Colon (tissue), 2 donors: ENCODE measurements at regions not wholly inside any gene's neighbourhood (a gene's known extent, or its start where the extent isn't known, plus 50 kb on each side); places are given as distances from the start of the nearest gene placed in this dataset.

Experiments
- FAIRE-seq: peaks from 2 replicates; lab custom pipeline; 2012; peaks lifted over from hg19 to GRCh38; lab: Jason Lieb, UNC
- donor health status: control.
- donor health status: control.

DNA sequence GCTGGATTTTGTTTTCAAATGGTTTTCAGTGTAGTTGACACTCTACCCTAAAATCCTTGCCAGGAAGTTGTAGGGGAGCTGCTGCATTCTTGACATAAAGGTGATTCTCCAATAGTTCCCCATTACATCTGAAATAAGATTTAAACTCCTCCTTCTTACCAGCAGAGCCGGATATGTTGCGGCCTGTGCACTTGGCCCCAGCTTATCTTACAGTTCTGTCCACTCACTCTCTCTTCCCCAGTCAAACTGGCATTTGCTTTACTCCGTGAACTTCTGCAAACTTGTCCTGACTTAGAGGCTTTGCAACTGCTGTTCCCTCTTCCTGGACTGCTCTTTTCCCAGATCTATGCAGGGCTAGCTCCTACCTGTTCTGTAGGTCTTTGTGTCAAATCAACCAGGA lies 929.5 kb downstream of the VRK1 start:
- no peak for FAIRE-seq

DNA sequence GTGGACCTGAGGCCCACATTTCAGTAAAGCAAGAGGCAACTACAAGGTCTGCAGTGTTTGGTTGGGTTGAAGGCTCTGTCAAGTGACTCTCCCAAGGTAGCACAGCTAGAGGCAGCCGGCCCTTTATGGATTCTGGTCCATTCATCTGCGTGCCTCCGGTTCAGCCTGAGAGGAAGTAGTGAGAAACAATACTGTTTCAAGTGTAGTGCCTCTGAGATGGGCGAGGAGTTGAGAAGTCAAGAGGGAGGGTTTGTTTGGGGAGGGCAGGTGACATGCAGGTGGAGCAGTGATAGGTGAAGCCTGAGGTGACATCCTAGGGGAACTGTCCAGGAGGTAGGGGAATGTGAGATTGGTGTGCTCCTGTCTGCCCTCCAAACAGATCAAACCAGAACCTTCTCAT lies 933.5 kb downstream of the VRK1 start:
- FAIRE-seq = no peak

DNA sequence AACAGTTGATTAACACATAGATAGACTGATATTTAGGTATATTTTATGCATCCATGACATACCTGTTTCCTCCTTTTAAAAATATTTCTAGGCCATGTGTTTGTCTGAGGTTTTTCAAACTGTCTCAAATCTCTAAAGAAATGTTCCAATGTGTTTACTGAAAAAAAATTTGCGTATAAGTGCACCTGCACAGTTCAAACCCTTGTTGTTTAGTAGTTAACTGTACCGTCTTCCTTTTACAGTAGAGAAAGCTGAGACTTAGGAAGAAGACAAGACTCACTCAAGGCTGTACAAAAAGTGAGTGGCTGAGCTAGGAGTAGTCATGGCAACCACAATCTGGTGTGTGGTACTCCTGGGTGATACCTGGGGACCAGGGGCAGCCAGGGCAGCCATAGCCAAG lies 934.6 kb downstream of the VRK1 start:
- no peak for FAIRE-seq

DNA sequence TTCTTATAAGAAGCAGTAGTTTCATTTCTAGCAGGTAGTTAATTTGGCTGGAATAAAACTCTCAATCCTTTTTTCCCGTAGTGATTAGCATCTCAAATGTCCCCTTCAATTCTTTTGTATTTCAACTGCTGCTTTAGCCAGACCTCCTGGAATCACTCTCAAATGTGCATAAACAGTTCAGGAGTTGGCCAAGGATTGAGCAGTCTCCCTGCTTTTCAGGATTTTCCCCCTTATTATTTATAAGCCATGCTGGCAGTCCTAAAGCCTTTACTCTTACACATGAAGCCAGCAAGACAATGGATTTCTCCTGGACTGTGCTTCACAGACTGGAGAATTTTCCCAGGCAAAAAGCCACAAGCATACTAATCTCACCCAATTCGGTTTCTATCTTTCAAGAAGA lies 950.1 kb downstream of the VRK1 start:
- FAIRE-seq = no peak

DNA sequence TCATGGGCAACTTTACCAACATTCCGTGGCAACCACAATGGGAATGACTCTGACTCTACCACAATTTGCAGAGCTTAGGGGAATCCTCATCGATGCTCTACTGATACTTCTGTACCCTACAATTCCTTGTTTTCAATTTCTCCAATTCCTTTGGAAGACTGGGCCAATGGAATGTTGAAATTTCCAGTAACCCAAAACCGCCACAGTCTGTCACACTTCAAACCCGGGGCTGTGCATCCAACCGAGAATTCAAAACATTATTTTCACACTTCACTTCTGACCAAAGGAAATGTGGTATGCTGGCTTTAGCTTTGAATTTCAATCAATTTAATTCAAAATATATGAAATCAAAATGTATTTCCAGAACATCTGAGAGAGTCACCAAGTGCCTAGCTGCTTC lies 951.4 kb downstream of the VRK1 start:
- no peak for FAIRE-seq

DNA sequence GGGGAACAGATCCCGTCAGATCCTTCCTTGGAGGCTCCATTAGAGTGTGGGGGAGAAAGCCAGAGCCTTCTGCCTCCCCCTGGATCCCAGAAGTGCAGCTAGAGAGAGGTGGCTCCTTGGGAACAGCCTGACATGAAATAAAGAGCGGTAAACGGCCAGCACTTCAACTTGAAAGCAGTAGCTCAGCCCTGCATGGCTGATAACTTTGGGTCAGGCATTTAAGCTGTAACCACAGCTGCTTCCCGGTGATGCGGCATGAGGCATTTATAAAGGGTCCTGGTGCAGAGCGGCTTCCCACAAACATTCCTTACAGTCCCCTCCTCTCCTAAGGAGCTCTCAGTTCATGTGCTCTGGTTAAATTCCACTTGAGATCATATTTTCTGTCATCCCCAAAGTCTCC lies 960.3 kb downstream of the VRK1 start:
- no peak for FAIRE-seq

DNA sequence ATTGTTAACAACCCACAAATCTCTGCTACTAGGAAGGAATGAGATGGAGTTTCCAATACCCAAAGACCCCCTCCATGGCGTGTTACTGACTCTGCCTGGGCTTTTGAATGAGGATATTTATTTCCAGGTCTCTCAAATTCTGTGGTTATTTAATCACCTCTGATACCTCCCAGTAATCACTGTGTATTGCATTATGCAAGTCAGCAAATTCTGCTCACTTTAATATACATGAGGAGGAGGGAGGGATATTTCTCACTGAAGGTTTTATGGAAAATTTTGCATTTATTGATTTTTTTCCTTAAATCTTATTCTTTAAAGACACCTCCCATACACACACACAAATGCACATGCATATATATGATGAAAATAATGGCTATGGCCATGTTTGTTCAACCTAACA lies 962.9 kb downstream of the VRK1 start:
- FAIRE-seq = no peak

DNA sequence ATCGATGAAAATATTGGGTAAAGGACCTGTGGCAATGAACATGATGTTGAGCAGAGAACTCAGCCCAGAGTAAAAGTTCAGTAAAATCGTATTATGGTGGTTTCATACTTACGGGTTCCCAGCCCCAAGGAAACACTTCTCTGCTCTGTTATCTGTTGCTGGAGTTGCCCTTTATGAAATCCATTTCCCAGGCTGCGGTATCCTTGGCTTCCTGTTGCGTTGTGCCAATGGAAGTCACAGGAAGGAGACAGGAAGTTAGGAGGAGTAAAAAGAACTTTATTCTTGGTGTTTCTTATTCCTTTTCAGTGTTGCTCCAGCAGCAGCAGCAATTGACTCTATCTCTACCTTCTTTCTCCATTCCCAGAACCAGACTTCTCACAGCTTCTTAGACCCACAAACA lies 965.2 kb downstream of the VRK1 start:
- no peak for FAIRE-seq

DNA sequence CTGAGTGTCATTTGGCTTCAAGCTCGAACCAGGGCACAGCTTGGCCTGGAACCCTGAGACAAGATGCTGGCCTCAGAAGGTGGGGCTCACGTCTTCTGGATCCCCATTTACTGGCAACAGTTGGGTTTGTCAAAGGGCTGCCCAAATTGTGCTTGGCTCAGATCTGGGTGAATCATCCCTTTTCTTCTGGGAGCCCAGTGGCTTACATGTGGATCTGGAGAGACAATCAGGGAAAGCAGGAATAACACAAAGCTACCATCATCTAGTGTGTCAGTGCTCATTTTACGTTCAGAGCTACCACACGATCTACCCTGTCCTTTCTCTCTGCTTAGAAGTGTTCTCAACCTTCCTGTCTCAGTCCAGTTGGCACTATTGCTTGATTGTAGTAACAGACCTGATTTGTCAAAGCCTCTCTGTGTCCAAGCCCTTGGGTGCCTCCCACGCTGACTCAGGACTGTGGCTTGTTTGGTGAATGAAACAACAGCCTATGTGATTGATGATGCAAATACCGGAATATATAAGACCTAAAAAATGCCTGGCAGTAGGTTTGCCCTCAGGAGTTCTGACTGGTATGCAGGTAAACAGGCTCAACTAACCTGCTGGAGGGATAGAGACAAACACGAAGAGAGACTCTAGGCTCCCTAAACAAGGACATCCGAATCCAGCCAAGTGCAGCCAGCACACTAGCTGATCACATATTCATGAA lies 974.3 kb downstream of the VRK1 start:
- FAIRE-seq = no peak

DNA sequence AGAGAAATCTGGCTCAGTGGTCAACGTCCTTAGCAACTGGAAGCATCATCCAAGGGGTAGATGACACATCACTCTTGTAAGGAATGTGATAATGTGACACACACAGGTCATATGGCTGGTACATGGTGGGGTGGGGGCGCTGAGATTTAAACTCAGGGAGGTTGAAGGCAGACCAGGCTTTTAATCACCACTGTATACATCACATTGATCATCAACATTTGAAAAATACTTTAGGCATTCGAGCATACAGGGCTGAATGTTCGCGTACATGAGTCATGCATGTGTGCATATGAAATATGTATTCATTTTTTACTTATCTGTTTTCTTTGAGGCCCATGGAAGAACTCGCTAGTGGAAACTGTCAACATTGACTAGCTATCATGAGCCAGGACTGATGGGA lies 976.4 kb downstream of the VRK1 start:
- FAIRE-seq = no peak

DNA sequence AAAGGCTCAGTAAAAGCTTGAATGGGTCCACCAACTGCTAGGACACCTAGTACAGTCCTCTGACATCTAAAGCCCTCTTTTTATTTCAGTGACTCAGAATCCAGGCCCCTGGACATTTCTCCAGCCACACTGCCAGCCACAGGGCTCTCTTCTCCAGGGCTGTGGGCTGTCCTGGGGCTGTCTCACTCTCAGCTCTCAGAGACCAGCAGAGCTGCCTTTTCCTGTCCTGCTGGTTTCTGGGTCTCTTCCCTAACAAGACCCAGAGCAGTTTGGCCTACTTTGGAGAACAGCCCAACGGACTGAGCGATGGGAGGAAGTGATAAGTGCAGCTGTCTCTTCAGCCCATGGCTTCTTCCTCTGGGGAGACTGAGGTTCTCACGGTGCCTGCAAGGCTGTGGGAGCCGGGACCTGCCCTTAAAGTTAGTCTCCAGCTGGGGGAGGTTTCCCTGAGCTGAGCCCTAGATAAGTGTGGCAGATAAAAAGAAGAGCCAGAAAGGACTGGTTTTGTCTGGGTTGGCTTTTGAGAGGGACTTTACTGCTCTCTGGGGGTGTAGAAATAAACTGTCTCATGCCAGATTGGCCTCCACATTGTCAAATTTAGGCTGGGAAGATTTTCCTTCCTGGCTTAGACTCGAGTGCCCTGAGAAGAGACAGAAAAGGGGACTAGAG lies 979.8 kb downstream of the VRK1 start:
- no peak for FAIRE-seq

DNA sequence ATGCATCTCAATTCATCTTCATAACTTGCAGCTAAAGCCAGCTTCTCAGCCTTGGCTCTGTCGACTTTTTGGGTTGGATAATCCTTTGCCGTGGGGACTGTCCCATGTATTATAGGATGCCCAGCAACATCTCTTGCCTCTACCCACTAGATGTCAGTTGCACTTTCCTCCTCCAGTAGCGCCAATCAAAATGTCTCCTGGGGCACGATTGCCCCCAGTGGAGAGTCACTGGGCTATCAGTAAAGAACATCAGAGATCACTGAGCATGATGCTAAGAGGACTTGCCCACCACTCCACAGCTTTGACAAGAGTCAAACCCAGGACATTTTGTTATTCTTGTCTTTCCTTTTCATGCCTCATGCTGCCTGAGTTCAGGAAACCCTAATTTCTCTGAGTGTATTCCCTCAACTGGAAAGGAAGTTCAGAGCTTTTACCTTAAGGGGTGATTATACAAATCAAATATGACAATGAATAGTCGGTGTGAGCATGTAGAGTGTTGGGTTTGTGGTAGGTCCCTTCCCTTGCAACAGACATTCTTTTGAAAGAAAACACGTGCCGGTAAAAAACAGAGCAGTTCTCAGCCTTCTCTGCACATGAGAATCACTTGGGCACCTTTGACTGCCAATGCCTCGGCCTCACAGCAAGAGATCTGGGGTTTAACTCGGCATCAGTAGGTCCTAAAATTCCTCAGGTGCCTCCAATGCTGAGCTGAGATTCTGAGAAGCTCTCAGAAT lies 980.6 kb downstream of the VRK1 start:
- no peak for FAIRE-seq

DNA sequence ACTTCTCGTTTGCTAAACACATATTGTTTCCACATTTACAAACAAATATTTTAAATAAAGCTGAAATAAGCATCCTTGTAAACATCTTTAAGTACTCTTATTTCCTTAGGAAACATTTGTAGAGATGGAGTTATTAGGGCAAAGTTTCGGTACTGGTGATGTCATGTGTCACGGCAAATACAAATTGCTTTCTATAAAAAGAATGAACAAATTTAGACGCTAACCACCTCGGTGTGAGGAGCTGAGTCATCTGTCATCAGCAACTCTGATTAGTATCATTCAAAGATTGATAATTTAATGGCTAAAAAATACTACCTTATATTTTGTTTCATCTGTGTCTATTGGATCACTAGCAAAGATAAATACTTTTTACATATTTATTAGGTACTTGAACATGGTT lies 982.0 kb downstream of the VRK1 start:
- peak; percentile 38 for FAIRE-seq

DNA sequence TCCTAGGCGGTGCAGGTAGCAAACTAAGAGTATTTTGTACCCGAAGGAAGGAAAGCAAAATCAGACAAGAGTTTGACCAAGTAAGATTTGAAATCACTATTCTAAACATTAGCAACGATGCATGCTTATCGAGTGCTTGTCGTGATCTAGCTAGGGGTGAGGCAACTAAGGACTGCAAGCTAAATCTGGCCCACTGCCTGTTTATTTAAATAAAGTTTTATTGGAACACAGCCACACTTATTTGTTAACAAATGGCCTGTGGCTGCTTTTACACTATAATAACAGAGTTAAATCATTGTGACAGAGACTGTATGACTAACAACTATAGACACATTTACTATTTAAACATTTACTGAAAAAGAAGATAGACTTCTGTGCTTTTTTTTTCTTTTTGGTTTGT lies 983.6 kb downstream of the VRK1 start:
- no peak for FAIRE-seq

DNA sequence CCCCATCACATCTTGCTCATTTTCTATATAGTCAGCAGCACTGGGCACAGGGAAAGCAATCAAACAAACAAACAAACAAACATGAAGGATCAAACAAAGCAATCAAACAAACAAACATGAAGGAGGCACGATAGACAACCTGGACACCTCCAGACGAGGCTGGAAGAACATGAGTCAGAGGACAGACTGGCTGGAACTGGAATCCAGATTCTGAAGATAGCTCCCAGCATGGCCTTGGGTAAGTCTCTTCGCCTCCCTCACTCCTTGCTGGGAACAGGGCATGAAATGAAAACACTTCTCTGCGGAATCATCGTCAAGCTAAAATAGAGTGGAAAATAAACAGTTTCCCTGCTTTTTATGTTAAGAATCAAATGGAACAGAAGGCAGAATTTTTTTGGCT lies 984.8 kb downstream of the VRK1 start:
- no peak for FAIRE-seq

DNA sequence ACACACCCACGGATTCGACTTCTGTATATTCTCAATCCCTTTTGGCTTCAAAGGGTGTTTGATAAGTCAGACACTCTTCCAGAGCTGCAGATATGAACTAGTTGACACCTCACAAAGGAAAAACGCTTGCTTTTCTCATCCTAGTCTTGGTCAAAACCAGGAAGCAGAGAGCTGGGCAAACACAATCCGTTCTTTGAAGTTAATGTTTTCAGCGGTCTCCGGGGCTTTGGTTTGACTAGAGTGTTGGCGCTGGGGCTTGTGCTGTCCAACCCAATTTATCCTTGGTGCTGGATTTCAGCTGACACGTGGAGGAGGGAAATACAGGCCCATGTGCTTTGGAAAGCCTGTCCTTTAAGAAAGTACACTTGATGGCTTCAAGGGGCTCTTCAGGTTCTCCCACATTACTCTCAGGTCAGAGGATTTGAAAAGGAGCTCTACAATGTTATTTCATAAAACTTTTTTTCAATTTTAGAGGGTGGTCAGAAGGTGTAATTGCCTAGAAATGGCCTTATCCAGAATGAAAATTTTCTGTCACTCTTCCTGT lies 985.8 kb downstream of the VRK1 start:
- FAIRE-seq = no peak

DNA sequence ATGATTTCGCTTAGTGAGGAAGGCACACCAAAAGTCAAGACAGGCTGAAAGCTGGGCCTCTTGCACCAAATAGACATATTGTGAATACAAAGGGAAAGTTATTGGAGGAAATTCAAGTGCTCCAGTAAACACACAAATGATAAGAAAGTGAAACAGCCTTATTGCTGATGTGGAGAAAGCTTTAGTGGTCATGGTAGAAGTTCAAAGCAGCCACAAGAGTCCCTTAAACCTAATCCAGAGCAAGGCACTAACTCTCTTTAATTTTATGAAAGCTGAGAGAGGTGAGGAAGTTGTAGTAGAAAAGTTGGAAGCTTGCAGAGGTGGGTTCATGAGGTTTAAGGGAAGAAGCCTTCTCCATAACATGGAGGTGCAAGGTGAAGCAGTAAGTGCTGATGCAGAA lies 988.3 kb downstream of the VRK1 start:
- no peak for FAIRE-seq

DNA sequence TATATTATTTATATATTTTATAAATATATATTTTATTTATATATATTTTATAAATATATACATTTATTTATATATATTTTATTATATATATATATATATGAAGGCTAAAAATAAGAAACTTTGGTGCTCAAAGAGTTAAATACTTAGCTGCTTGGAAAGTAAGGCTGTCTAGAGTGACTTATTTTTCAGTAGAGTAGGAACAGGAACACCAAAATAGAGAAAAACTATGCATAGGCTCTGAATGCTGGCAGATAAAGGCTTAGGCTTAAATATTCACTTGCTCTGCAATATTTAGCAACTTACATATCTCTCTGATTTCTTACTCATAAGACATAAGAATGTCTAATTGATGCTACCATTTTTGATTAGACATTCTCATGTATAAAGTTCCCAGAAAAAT lies 991.2 kb downstream of the VRK1 start:
- no peak for FAIRE-seq

DNA sequence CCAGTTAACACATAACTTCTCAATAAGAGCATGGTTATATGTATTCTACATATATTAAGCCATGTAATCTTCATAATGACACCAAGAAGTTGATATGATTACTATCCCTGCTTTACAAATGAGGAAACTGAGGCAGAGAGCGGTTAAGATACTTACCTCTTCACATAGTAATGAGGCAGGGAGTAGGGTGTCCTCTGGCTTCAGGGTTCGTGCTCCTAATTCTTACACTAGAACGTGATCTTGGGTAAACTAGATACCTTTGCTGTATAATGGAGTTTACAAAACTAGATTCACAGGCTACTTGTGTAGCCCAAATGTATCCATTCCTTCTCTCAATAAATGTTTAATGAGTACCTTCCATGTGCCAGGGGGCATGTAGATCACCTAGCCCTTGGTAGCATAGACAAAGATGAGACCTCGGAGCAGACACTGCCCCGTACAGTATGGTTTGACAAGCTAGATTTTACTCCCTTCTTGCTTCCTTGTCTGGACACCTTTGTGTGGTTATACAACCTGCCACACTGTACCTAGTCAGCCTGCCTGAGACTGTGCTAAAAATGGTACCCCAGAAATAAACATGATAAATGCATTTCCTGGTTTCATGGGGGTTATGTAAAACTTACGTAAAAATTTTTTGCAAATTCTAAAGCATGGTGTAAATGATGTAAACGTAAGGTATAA lies 991.8 kb downstream of the VRK1 start:
- FAIRE-seq = no peak

DNA sequence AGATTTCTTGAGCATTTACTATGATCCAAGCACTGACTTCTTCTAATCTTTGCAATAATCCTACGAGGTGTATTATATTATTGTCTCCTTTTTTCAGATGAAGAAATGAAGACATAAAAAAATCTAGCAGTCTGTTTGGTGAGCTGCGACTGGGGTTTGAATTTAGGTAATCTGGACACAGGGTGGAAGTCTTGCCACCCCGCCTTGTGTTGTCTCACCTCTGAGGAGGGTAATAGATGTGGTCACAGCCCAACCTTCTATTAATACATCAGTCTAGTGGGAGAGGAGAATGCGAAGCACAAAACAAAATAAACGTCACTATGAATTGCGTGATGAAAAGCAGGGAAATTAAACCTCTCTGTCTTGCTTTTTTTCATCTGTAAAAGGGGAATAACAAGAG lies 993.9 kb downstream of the VRK1 start:
- no peak for FAIRE-seq

DNA sequence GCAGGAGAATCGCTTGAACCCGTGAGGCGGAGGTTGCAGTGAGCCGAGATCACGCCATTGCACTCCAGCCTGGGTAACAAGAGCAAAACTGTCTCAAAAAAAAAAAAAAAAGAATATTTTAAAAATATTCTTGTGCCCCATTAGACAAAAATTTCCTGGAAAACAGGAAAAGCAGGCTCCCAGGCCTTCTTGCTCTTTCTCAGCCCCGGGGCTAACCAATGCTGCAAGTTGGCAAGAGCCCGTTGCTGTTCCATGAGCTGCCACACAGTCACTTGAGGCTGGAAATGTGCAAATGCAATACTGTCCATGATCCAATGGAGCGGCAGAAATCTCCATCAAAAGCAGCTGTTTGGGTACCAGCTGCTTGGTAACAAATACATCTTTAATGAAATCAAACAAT lies 994.7 kb downstream of the VRK1 start:
- no peak for FAIRE-seq

DNA sequence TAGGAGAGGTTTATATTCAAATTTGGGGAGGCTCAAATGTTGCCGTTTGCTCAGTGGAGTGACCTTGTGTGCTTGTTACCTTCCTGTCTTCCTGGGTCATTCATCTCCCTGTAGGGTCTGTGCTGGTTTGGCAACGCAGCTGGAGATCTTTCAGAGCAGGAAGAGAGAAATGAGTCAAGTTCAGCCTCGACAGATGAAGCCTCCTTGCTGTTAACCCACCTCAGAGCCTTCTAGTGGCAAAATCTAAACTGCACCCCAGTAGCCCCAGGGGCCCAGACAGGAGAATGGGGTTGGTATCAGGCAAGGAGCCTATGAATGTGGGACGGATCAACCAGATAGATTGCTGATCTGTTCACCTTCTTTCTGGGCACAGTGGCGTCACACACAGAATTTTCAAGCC lies 999.3 kb downstream of the VRK1 start:
- no peak for FAIRE-seq

DNA sequence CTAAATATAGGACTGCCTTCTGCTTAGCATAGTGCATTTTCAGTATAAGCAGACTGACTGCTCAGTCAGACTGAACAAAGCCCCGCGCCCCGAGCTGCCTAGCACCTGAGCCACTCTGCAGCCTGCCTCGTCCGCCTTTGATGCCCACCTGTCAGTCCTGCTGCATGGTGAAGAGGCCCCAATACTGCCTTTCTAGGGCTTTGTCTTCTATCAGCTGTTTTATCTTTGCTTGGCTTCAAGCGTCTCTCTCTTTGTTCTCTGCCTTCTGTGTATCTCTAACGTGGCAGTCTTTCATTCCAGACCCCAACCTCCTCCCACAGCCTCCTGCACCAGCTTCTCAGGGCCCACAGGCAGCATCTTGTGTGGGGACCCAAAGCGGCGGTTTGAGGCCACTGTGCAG lies 1001.0 kb downstream of the VRK1 start:
- FAIRE-seq = no peak
